Right forelimb (tissue), 1 donor: ENCODE measurements at regions not wholly inside any gene's neighbourhood (a gene's known extent, or its start where the extent isn't known, plus 50 kb on each side); places are given as distances from the start of the nearest gene placed in this dataset.
"Not testable (repeated sequence)": the region's sequence is repeated elsewhere in the genome, so short reads cannot be mapped to it uniquely, and the experiment has no call there.

ENCODE experiments used
- DNase-seq: peaks from one replicate; pipeline ENCODE4 v3.0.0-alpha.2; 2018

- DNase-seq: no peak
Measured at GRCh38 chr4:29710519-29710918, 1009.6 kb upstream of the PCDH7 start.

GRCh38 chr4:29711226-29711625, 1008.9 kb upstream of the PCDH7 start:
- no peak for DNase-seq

DNA sequence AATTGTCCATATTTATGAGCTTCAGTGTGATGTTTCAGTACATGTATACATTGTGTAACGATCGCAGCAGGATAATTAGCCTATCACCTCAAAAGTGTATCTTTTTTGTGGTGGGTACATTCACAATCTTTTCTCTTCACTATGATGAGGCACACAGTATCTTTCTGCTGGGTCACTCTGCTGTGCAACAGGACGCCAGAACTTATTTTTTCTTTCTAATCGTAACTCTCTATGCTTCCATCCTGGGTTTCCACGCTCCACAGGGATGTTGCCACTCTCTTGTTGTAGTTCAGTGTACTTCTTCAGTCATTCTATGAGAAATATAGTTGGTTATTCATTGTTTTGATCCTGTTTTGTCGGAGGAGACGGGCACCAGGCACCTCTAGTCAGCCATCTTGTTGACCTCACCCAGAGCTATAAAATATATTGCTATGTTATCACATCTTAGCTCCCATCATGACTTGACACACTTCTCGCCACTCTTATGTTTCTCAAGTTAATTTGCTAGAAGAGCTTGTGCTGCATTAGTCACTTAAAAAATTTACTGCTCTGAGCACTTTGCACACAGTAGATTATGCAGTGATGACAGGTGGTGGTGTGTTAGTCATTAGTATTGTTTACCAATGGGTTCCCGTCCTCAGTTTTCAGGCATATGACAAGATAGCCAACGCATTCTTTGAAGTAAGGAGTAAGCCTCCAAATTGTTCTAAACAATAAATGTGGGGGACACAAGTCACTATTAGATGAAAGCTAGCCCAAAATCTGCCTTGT, 1002.7 kb upstream of the PCDH7 start:
- DNase-seq: no peak

DNA sequence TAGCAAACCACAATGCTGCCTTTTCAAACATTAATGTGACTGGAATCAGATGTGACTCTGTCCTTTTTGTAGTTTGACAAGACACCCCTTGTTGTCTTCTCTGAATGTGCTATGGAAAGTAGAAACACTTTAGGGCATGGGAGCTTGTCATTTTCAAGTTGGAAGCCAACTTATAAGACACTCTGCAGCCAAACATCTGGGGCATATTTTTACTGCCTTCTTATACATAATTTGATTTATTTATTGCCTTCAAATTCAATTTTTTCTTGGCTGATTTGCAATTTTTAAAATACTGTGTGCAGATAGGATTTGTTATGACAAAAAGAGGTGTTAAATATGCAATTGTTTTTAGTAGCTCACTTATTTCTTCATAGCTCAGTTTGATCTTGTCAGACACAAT, 1002.0 kb upstream of the PCDH7 start:
- DNase-seq: no peak

DNA sequence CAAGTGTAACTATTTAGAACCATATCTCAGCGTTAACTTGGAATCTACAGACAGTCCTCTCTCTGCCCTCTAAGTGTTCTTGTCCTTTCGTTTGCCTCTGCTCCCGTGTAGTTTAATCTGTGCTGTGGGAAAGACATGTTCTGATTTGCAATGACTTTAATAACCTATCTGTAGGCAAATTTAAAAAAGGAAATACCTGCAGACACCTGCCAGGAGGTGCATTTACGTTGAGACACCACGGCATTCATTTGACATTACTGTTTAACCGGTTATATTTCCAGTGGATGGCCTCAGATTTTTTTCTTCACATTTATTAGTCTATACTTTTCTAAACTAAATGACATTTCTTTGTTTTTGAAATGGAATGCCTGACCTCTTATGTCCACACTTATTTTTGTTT, 997.9 kb upstream of the PCDH7 start:
- DNase-seq: no peak

GRCh38 chr4:29726938-29727337, 993.2 kb upstream of the PCDH7 start:
- no peak for DNase-seq

DNA sequence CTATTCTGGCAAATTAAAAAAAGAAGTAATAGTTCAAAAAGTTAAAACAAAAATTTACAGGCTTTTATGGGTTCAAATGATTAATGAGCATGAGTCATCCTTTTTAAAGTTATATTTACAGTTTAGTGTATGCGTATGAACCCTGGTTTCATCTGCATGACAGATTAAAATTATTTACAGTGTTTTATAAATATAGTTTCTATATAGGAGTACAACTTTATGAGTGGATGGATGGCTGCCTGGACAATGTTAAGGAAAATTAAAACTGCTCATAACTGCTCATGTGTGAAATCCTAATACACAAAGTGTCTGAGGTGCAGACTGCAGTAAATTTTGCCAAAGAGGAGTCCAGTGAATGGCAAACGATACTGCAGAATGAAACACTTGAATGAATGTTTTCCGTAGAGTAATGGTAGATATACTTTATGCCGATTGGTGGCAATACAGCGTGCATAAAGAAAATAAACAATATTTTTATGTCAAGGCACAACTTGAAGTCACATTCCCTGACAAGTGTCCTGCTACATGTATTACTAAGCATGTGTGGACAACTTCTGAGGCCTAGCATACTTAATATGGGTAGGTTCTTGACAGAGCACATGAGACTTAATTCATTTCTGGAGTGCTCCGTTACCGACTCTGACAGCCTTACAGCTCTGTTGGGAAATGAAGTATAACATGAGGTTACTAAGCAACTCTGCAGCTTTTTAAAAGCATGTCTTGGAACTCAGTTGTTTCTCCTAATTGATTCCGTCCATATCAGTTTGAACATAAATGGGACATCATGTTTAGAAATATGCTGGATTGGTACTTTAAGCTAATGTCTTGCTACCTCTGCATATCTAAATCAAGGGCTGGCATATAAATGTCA, 985.6 kb upstream of the PCDH7 start:
- no peak for DNase-seq

- no peak for DNase-seq
Measured at GRCh38 chr4:29756966-29757365, 963.2 kb upstream of the PCDH7 start.

GRCh38 chr4:29762151-29762550, 958.0 kb upstream of the PCDH7 start:
- no peak for DNase-seq

DNA sequence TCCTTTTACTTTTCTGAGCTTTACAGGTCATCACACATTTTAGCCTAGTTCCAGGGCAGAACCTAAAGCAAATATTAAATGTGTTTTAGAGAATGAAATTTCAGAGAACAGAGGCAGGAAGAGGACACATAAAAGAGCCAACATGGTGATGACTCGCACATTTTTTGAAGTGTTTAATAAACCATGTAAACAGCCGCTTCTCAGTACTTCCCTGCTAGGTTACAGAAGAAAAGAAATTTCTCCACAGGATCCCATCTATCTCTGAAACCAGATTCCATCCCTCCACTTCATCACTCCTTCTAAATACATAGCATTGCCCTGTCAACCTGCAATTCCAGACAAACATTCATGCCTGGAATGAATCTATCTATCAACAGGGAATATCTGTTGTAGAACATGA, 949.5 kb upstream of the PCDH7 start:
- DNase-seq: no peak

GRCh38 chr4:29788123-29788522, 932.0 kb upstream of the PCDH7 start:
- DNase-seq: not testable (repeated sequence)

DNA sequence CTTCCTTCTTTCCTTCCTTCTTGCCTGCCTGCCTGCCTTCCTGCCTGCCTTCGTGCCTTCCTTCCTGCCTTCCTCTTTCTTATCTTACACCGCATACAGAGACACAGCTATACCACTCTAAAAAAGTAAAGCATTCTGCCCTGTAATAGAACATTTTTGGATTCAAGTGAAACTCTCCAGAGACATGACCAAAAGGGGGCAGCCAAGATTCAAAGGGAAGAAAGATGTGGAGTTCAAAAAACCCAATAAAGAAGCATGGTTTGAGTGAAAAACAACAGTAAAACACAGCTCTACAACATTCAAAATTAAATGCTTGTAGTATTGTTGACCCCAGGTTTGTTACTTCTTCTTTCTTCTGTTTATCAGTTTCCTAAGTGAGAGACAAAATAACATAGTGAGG, 914.9 kb upstream of the PCDH7 start:
- DNase-seq: no peak

DNA sequence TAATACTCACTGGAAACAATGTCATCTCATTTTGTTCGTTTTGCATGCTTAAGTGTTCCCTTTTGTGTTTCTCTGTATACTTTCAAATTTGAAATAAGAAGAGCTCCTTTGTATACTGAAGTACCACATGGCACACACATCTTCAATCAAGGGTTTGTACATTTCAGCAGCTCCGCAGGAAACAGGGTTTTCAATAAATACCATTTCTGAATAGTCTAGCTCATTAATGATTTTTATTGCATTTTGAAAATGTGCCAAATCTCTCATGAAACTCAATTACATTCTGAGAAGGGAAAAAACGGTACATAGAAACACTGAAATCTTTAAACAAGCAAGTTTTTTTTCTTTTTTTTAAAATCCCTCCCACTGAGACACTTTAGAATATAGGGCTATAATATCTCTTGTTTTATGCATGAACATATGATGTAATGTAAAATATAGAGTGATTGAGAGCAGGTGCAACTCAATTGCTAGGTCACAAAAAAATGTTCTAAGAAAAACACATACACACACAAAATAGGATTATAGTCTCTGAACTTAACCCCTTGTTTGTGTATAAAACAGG, 914.2 kb upstream of the PCDH7 start:
- no peak for DNase-seq

- no peak for DNase-seq
Measured at GRCh38 chr4:29817961-29818360, 902.2 kb upstream of the PCDH7 start.

DNA sequence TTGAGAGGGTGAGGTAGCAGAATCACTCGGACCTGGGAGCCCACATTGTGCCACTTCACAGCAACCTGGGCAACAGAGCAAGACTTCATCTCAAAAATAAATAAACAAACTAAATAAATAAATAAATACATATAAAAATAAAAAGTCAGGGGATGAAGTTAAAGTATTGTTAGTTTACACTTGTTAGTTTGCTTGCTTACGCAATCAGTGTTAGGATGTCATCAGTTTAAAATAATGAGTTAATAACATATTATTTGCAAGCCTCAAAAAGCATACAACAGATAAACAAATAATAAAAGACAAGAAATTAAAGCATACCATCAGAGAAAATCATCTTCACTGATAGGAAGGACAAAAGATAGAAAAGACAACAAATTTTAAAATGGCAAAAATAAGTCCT, 891.1 kb upstream of the PCDH7 start:
- no peak for DNase-seq

GRCh38 chr4:29852537-29852936, 867.6 kb upstream of the PCDH7 start:
- no peak for DNase-seq

DNA sequence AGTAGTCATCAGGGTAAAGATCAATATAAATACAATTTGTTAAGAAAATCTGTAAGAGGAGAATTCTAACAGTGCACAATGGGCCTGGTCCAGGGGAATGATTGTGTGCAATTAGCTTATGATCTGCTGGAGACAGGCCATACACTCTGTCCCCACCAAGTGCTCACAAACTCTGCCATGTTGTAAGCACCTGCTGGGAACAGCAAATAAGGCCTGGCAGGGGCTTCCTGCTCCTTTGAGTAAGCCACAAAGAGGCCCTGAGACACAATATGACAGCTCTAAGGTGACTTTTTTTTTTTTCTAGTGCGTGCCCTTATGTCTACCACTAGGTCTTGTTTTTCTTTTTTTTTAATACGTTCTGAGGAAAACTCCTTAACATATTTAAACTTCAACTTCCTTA, 866.3 kb upstream of the PCDH7 start:
- no peak for DNase-seq

DNA sequence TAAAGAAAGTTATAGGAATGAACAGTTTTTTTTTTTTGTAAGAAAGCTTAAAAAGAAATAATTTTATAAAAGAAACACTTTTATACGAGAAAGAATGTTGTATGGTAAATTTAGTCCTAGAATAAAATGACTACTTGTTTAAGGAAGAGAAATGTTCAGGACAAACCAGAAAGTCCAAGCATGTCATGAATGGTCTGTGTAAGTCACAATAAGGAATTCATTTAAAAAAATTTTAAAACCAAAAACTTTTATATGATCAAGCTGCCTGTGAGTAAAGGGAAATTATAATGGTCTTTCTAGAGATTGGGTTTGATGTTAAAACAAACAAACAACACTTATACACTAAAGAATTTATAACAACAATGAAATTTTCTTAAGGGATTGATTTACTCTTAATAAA, 858.9 kb upstream of the PCDH7 start:
- DNase-seq: no peak

DNA sequence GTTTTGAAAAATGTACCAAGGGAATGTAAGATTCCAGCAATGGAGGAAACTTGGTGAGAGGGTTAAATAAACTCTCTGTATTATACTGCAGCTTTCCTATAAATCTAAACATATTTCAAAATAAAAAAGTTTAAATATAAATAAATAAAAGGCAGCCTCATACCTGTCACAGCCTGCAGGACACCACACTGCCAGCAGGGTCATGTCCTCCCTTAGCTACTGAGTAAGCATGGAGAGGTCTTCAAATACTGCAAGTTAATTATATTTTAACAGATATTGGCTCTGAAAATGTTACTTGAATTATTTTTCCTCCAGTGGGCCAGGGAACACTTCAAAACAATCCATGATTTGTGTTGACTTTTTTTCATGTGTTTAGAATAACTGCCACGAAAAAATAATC, 852.8 kb upstream of the PCDH7 start:
- no peak for DNase-seq

DNA sequence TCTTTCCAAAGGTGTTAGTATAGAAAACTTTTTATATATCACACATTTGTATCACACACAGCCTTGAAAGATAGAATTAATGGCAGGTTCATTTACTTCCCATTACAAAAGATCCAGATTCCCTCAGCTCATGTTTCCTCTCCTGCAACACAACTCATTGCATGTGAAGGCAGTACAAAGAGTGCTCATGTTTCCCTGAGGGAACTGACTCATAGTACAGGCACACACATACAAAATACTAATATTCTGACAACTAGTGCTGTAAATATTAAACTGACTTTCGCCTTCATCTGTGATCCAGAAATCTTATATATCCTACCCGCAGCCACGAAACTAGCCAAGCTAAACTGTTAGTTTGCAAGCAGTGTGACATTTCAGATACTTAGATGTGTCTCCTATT, 819.8 kb upstream of the PCDH7 start:
- DNase-seq: no peak

GRCh38 chr4:29908276-29908675, 811.9 kb upstream of the PCDH7 start:
- no peak for DNase-seq

- DNase-seq: no peak
Measured at GRCh38 chr4:29927895-29928294, 792.3 kb upstream of the PCDH7 start.

DNA sequence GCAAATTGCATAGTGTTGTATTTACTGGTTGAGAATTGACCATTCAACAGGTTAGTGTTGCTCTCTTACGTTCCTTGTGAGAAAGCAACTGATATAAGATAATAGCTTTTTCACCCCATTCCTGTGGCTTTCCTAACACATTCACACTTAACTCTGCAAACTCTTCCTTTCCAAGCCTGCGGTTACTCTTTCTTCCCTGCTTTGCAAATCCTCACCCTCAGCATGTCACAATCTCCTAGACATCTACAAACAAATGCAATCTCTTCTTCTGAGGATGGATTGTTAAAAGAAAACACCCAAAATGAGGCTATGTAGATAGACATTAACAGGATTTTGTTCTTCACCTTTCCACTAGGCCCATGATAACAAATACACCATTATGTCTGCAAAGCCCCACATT, 771.7 kb upstream of the PCDH7 start:
- no peak for DNase-seq

DNA sequence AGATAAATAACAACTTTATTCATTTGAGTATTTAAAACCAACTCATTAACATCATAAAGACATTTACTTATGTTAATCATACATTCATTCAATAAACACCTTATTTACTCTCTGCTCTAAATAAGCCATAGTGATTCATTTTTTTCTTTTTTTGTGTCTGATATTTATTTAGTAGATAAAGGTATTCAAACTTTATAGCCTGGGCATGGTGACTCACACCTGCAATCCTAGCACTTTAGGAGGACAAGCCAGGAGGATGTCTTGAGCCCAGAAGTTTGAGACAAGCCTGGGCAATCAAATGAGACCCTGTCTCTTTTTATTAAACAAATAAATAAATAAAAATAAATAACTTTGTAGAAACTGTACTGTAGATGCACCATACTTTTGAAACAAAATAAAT, 771.3 kb upstream of the PCDH7 start:
- no peak for DNase-seq
